H1 (cell line): ENCODE measurements at regions not wholly inside any gene's neighbourhood (a gene's known extent, or its start where the extent isn't known, plus 50 kb on each side); places are given as distances from the start of the nearest gene placed in this dataset.

Experiments
- CTCF ChIA-PET: fragments of 300-600 bp; sonication (Branson Sonifier 250); formaldehyde crosslinking; loops from one replicate; lab custom pipeline; 2021; ENCODE audit not compliant: partially characterized antibody; lab: Charles Lee
- POLR2A ChIA-PET: fragments of 300-600 bp; sonication (Branson Sonifier 250); formaldehyde crosslinking; loops from one replicate; lab custom pipeline; 2021; ENCODE audit warnings: inconsistent platforms; ENCODE audit not compliant: partially characterized antibody; lab: Charles Lee
- DNase-seq, 2 experiments: peaks; one replicate each; pipeline versions ENCODE4 v3.0.0 to v3.0.0-alpha.2; 2010 to 2022; ENCODE audit warnings: low spot score in 2 of 2, low read depth in 1 of 2, mixed read lengths in 1 of 2
- FAIRE-seq: peaks from 2 replicates; lab custom pipeline; 2011; peaks lifted over from hg19 to GRCh38; lab: Jason Lieb, UNC
- H2AFZ ChIP-seq: 2 replicates; pipeline ENCODE4 v1.8.1; 2012; ENCODE audit warnings: low read length, inconsistent platforms
- H2AK5ac ChIP-seq: 2 replicates; pipeline ENCODE4 v1.6.1; 2013; ENCODE audit warnings: low read depth, low read length
- H2BK120ac ChIP-seq: replicated peaks from 2 replicates; pipeline ENCODE3; 2013; ENCODE audit warnings: low read depth, low read length, inconsistent platforms
- H2BK12ac ChIP-seq: 2 replicates; pipeline ENCODE4 v1.6.1; 2013; ENCODE audit warnings: low read depth, low read length
- H2BK15ac ChIP-seq: 2 replicates; pipeline ENCODE4 v1.6.1; 2013; ENCODE audit warnings: low read length
- H2BK20ac ChIP-seq: 2 replicates; pipeline ENCODE4 v1.6.1; 2013; ENCODE audit warnings: low read length
- H2BK5ac ChIP-seq: 2 replicates; pipeline ENCODE4 v1.6.1; 2013; ENCODE audit warnings: low read depth, low read length
- H3K14ac ChIP-seq: 2 replicates; pipeline ENCODE4 v1.6.1; 2013; ENCODE audit warnings: inconsistent platforms; ENCODE audit not compliant: insufficient read length
- H3K18ac ChIP-seq: 2 replicates; pipeline ENCODE4 v1.6.1; 2013; ENCODE audit warnings: low read length; ENCODE audit errors: extremely low read depth
- H3K23ac ChIP-seq: 2 replicates; pipeline ENCODE4 v1.6.1; 2013; ENCODE audit warnings: inconsistent platforms; ENCODE audit not compliant: insufficient read length
- H3K23me2 ChIP-seq: 2 replicates; pipeline ENCODE4 v1.6.1; 2013; ENCODE audit warnings: low read depth, low read length
- H3K27ac ChIP-seq: 2 replicates; pipeline ENCODE4 v1.6.1; 2011; ENCODE audit warnings: low read depth, low read length, inconsistent platforms
- H3K27me3 ChIP-seq, 4 experiments: replicated peaks in 1 of 4; 1 replicate in 1 of 4; 2 replicates in 3 of 4; pipeline versions ENCODE4 v1.6.1 to v1.8.1; 2011 to 2013; ENCODE audit warnings: low read length in 3 of 4, mild to moderate bottlenecking in 3 of 4, inconsistent platforms in 2 of 4, mixed read lengths in 2 of 4, moderate library complexity in 1 of 4; ENCODE audit not compliant: control insufficient read depth in 3 of 4, insufficient read depth in 3 of 4; ENCODE audit errors: extremely low read depth in 1 of 4
- H3K36me3 ChIP-seq, 4 experiments: 2 replicates each; pipeline versions ENCODE4 v1.6.1 to v1.8.1; 2011 to 2013; ENCODE audit warnings: mild to moderate bottlenecking in 4 of 4, low read length in 3 of 4, moderate library complexity in 2 of 4, control low read depth in 1 of 4, inconsistent platforms in 1 of 4; ENCODE audit not compliant: insufficient read depth in 4 of 4, control insufficient read depth in 2 of 4
- H3K4ac ChIP-seq: replicated peaks from 2 replicates; pipeline ENCODE3; 2013; ENCODE audit warnings: low read length, low read depth, mixed read lengths, inconsistent platforms; ENCODE audit not compliant: insufficient read length
- H3K4me1 ChIP-seq, 4 experiments: replicated peaks in 1 of 4; 1 replicate in 1 of 4; 2 replicates in 3 of 4; pipeline versions ENCODE4 v1.6.1 to v1.8.1; 2011 to 2013; ENCODE audit warnings: low read length in 3 of 4, inconsistent platforms in 2 of 4, mixed read lengths in 1 of 4; ENCODE audit not compliant: insufficient read depth in 4 of 4, control insufficient read depth in 3 of 4
- H3K4me2 ChIP-seq, 2 experiments: 2 replicates each; pipeline versions ENCODE4 v1.6.1 to v1.8.1; 2011 to 2013; ENCODE audit warnings: low read depth in 2 of 2, low read length in 2 of 2, control low read depth in 1 of 2, inconsistent platforms in 1 of 2, mild to moderate bottlenecking in 1 of 2; ENCODE audit not compliant: insufficient read depth in 1 of 2
- H3K4me3 ChIP-seq, 4 experiments: fragments of 200-600, 300-600 bp in 1 of 4; sonication (generic), shearing (Covaris generic), sonication (Bioruptor Twin) in 1 of 4; 2 replicates each; pipeline versions ENCODE4 v1.5.1 to v1.8.1; 2011 to 2016; ENCODE audit warnings: low read length in 4 of 4, low read depth in 3 of 4, control low read depth in 2 of 4, inconsistent platforms in 2 of 4, mild to moderate bottlenecking in 2 of 4, mixed read lengths in 1 of 4, moderate library complexity in 1 of 4; ENCODE audit not compliant: insufficient read depth in 2 of 4; ENCODE audit errors: extremely low read depth in 1 of 4
- H3K56ac ChIP-seq: replicated peaks from 2 replicates; pipeline ENCODE3; 2013; ENCODE audit warnings: low read depth, mild to moderate bottlenecking, mixed read lengths, low read length, inconsistent platforms; ENCODE audit not compliant: insufficient read length
- H3K79me1 ChIP-seq: 2 replicates; pipeline ENCODE4 v1.6.1; 2013; ENCODE audit warnings: low read depth, low read length, control low read depth
- H3K79me2 ChIP-seq, 2 experiments: 2 replicates each; pipeline versions ENCODE4 v1.6.1 to v1.8.1; 2012 to 2013; ENCODE audit warnings: low read length in 2 of 2, mild to moderate bottlenecking in 2 of 2, inconsistent platforms in 1 of 2; ENCODE audit not compliant: insufficient read depth in 2 of 2, control insufficient read depth in 1 of 2
- H3K9ac ChIP-seq, 4 experiments: replicated peaks in 1 of 4; 1 replicate in 1 of 4; 2 replicates in 3 of 4; pipeline versions ENCODE4 v1.6.1 to v1.8.1; 2011 to 2013; ENCODE audit warnings: low read depth in 3 of 4, low read length in 3 of 4, control low read depth in 2 of 4, mild to moderate bottlenecking in 2 of 4, moderate library complexity in 2 of 4, inconsistent platforms in 1 of 4; ENCODE audit errors: extremely low read depth in 1 of 4
- H3K9me3 ChIP-seq, 2 experiments: 2 replicates each; pipeline versions ENCODE4 v1.6.1 to v1.8.1; 2012 to 2013; ENCODE audit warnings: mild to moderate bottlenecking in 2 of 2, moderate library complexity in 2 of 2, control low read depth in 1 of 2, inconsistent platforms in 1 of 2, low read depth in 1 of 2, low read length in 1 of 2, mixed read lengths in 1 of 2; ENCODE audit not compliant: insufficient read depth in 2 of 2
- H4K20me1 ChIP-seq, 2 experiments: replicated peaks in 1 of 2; 2 replicates each; pipeline versions ENCODE3 to v1.8.1; 2011 to 2013; ENCODE audit warnings: inconsistent platforms in 2 of 2, low read length in 2 of 2, mild to moderate bottlenecking in 1 of 2; ENCODE audit not compliant: insufficient read depth in 2 of 2, control insufficient read depth in 1 of 2
- H4K5ac ChIP-seq: 2 replicates; pipeline ENCODE4 v1.6.1; 2013; ENCODE audit warnings: low read length, low read depth, mixed read lengths, inconsistent platforms; ENCODE audit not compliant: insufficient read length
- H4K8ac ChIP-seq: 2 replicates; pipeline ENCODE4 v1.8.0; 2013; ENCODE audit warnings: mild to moderate bottlenecking, moderate library complexity, low read length, inconsistent platforms; ENCODE audit not compliant: insufficient read depth; ENCODE audit errors: extremely low read depth
- H4K91ac ChIP-seq: replicated peaks from 2 replicates; pipeline ENCODE3; 2013; ENCODE audit warnings: low read length, mixed read lengths, inconsistent platforms; ENCODE audit not compliant: insufficient read length
- CEBPB ChIP-seq: IDR thresholded peaks from 2 replicates; pipeline ENCODE4 v1.6.1; 2012; ENCODE audit warnings: low read depth, low read length
- CHD2 ChIP-seq: IDR thresholded peaks from 2 replicates; pipeline ENCODE4 v1.6.1; 2012; ENCODE audit warnings: low read length, improper control_type of control experiment
- JUND ChIP-seq: IDR thresholded peaks from 2 replicates; pipeline ENCODE4 v1.6.1; 2011; ENCODE audit warnings: mild to moderate bottlenecking, improper control_type of control experiment, low read length
- RAD21 ChIP-seq, 2 experiments: IDR thresholded peaks in 1 of 2; conservative IDR thresholded peaks in 1 of 2; 2 replicates each; pipeline ENCODE4 v1.6.1; 2011; ENCODE audit warnings: low read depth in 2 of 2, low read length in 2 of 2, improper control_type of control experiment in 1 of 2, inconsistent platforms in 1 of 2, mild to moderate bottlenecking in 1 of 2, moderate library complexity in 1 of 2
- SP2 ChIP-seq: IDR thresholded peaks from 2 replicates; pipeline ENCODE4 v1.6.1; 2012; ENCODE audit warnings: mild to moderate bottlenecking, low read length, inconsistent platforms
- SP4 ChIP-seq: IDR thresholded peaks from 2 replicates; pipeline ENCODE4 v1.6.1; 2012; ENCODE audit warnings: low read length, inconsistent platforms
- YY1 ChIP-seq: IDR thresholded peaks from 2 replicates; pipeline ENCODE4 v1.6.1; 2011; ENCODE audit warnings: low read depth, mild to moderate bottlenecking, low read length
- WGBS, 2 experiments: shearing (Covaris generic) in 1 of 2; methylation state at CpG; one replicate each; pipeline versions ENCODE4 v1.1.6 to v1.1.7; 2013 to 2015; ENCODE audit warnings: low lambda C conversion rate in 2 of 2, mixed read lengths in 2 of 2, inconsistent platforms in 1 of 2, low coverage in 1 of 2, missing lambda C conversion rate in 1 of 2; ENCODE audit not compliant: insufficient replicate concordance in 2 of 2, insufficient coverage in 1 of 2, insufficient read length in 1 of 2; ENCODE audit errors: extremely low coverage in 1 of 2, missing lambda C conversion rate in 1 of 2; 5-methylcytosine and 5-hydroxymethylcytosine counted together
- TF ChIP-seq, protein P1 (sequence below): IDR thresholded peaks from 2 replicates; pipeline ENCODE4 v1.6.1; 2011; ENCODE audit warnings: low read depth, mild to moderate bottlenecking, low read length; ENCODE audit not compliant: insufficient read depth
- TF ChIP-seq, protein P2 (sequence below): IDR thresholded peaks from 2 replicates; pipeline ENCODE4 v1.6.1; 2012; ENCODE audit warnings: low read length, inconsistent platforms

- no peak overlapping the region for H2BK15ac ChIP-seq
- H3K79me2 ChIP-seq = no peaks in the 10 kb centered on the region
- no peak overlapping the region for H3K23ac ChIP-seq
- H4K8ac ChIP-seq = no peak overlapping the region
- H4K5ac ChIP-seq = no peak overlapping the region
- no peak for FAIRE-seq
- H3K27me3 ChIP-seq = no peaks in the 10 kb centered on the region
- H2BK12ac ChIP-seq = no peak overlapping the region
- TF ChIP-seq CHD2 (no peak), SP2 (no peak), CEBPB (no peak), JUND (no peak), SP4 (no peak), YY1 (no peak), RAD21 (IDR thresholded peaks at IDR 0.05 in 1 of 2, conservative IDR thresholded peaks at IDR 0.05 in 1 of 2; ENCODE audit: low read depth in 2 of 2, low read length in 2 of 2) (no peak)
- TF ChIP-seq, protein P1, sequence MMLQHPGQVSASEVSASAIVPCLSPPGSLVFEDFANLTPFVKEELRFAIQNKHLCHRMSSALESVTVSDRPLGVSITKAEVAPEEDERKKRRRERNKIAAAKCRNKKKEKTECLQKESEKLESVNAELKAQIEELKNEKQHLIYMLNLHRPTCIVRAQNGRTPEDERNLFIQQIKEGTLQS = no peak
- TF ChIP-seq, protein P2, sequence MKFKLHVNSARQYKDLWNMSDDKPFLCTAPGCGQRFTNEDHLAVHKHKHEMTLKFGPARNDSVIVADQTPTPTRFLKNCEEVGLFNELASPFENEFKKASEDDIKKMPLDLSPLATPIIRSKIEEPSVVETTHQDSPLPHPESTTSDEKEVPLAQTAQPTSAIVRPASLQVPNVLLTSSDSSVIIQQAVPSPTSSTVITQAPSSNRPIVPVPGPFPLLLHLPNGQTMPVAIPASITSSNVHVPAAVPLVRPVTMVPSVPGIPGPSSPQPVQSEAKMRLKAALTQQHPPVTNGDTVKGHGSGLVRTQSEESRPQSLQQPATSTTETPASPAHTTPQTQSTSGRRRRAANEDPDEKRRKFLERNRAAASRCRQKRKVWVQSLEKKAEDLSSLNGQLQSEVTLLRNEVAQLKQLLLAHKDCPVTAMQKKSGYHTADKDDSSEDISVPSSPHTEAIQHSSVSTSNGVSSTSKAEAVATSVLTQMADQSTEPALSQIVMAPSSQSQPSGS = no peak
- no peak overlapping the region for H3K18ac ChIP-seq
- H2BK120ac ChIP-seq = no peak overlapping the region
- H2BK5ac ChIP-seq = no peak overlapping the region
- H3K4me1 ChIP-seq = no peaks in the 10 kb centered on the region
- H3K4me3 ChIP-seq = no peak overlapping the region
- no peak overlapping the region for H3K4me2 ChIP-seq
- no peak overlapping the region for H4K91ac ChIP-seq
- no peaks in the 10 kb centered on the region for H3K36me3 ChIP-seq
- ChIA-PET POLR2A (no interaction called here), CTCF (no interaction called here)
- H2AFZ ChIP-seq = no peak overlapping the region
- H3K9ac ChIP-seq = no peak overlapping the region
- no peaks in the 10 kb centered on the region for H3K23me2 ChIP-seq
- H3K4ac ChIP-seq = no peak overlapping the region
- H3K56ac ChIP-seq = no peak overlapping the region
- no peak overlapping the region for H3K27ac ChIP-seq
- DNase-seq = no peak
- no peak overlapping the region for H3K14ac ChIP-seq
- peaks cover 0 to 4% of the 10 kb centered on the region in 2 experiments; a peak in 1 of 4 replicates for H3K9me3 ChIP-seq
- H3K79me1 ChIP-seq = no peaks in the 10 kb centered on the region
- WGBS, 2 experiments = 87% methylated on average over 1 of the region's 1 CpG; no CpG with 5 or more reads in 1 of the 2 experiments
- no peaks in the 10 kb centered on the region for H4K20me1 ChIP-seq
- H2BK20ac ChIP-seq = no peak overlapping the region
- no peak overlapping the region for H2AK5ac ChIP-seq
These were observed 312.3 kb upstream of the PRR16 start for GRCh38 chr5:120151825-120152224.
